ENCODE measurements at regions not wholly inside any gene's neighbourhood (a gene's known extent, or its start where the extent isn't known, plus 50 kb on each side); places are given as distances from the start of the nearest gene placed in this dataset.

- Histone ChIP-seq H3K36me3 (ENCODE audit: control insufficient read depth, insufficient read depth, low read length) (no peaks in the 10 kb centered on the region), H3K56ac (ENCODE audit: extremely low read depth, insufficient read depth, low read length) (no peak overlapping the region), H3K14ac (replicated peaks; ENCODE audit: low read depth, low read length) (no peak overlapping the region), H3K27me3 (ENCODE audit: control insufficient read depth, insufficient read depth, low read length) (no peaks in the 10 kb centered on the region), H3K23ac (ENCODE audit: low read depth, low read length) (no peak overlapping the region), H4K8ac (ENCODE audit: low read depth in 2 of 2, low read length in 2 of 2) (no peak overlapping the region), H3K9ac (ENCODE audit: low read depth, low read length) (no peak overlapping the region), H3K4ac (ENCODE audit: low read depth, low read length) (no peak overlapping the region), H4K20me1 (ENCODE audit: insufficient read depth, low read length) (no peaks in the 10 kb centered on the region), H3K9me1 (ENCODE audit: insufficient read depth, low read length) (no peaks in the 10 kb centered on the region), H3K4me1 (ENCODE audit: control insufficient read depth, insufficient read depth, low read length) (no peaks in the 10 kb centered on the region), H2BK5ac (ENCODE audit: low read depth, low read length, poor library complexity, severe bottlenecking) (no peak overlapping the region), H2AK5ac (ENCODE audit: low read depth, low read length) (no peak overlapping the region), H2AK9ac (replicated peaks; ENCODE audit: low read depth, low read length, poor library complexity) (no peak overlapping the region), H3K18ac (ENCODE audit: low read depth, low read length) (no peak overlapping the region), H2BK120ac (ENCODE audit: low read depth, low read length) (no peak overlapping the region), H3K79me1 (ENCODE audit: low read depth in 1 of 2, low read length in 2 of 2) (no peaks in the 10 kb centered on the region), H4K5ac (ENCODE audit: low read depth, low read length) (no peak overlapping the region), H2AFZ (replicated peaks; ENCODE audit: low read length, poor library complexity) (no peak overlapping the region), H3K4me3 (ENCODE audit: insufficient read depth, low read depth, low read length) (no peak overlapping the region), H4K91ac (ENCODE audit: insufficient read depth, low read depth, low read length) (no peak overlapping the region), H2BK15ac (ENCODE audit: low read depth, low read length) (no peak overlapping the region), H3K9me3 (ENCODE audit: control insufficient read depth, insufficient read depth, low read length) (no peaks in the 10 kb centered on the region), H3K27ac (ENCODE audit: insufficient read depth, low read length) (no peak overlapping the region), H2BK20ac (ENCODE audit: low read depth, low read length) (no peak overlapping the region), H3K4me2 (ENCODE audit: low read depth, low read length) (no peak overlapping the region)
- no peak for TF ChIP-seq BHLHE40 (IDR thresholded peaks at IDR 0.05; ENCODE audit: low read depth, low read length)
- intact Hi-C loops (cut with micrococcal nuclease) = no loop called here
- in situ Hi-C loops (cut with MboI; ENCODE audit: low sequenced_read_pairs) = no loop called here
- no TSS peak for BruUV-seq (replicated peaks)
- WGBS, 2 experiments (ENCODE audit: extremely low coverage in 2 of 2, insufficient read length in 1 of 2) = 83% methylated on average over 1 of the region's 1 CpG; no CpG with 5 or more reads in 1 of the 2 experiments
- ChIA-PET CTCF (no interaction called here), POLR2A (ENCODE audit: unreplicated experiment) (no interaction called here)
- ATAC-seq (ENCODE audit: low read depth) (no peak), DNase-seq (no peak)
- dilution Hi-C loops (cut with HindIII; ENCODE audit: low sequenced_read_pairs, unreplicated experiment) = no loop called here
These were observed 317.8 kb upstream of the MTPN start for GRCh38 chr7:136294977-136295376.
